GM20431 (cell line): ENCODE measurements at regions not wholly inside any gene's neighbourhood (a gene's known extent, or its start where the extent isn't known, plus 50 kb on each side); places are given as distances from the start of the nearest gene placed in this dataset.

ENCODE experiments used
- in situ Hi-C: fragments of 300-500 bp; cut with MseI, MboI; formaldehyde crosslinking; loops from one replicate; pipeline ENCODE4 v1.15.0; 2020; ENCODE audit warnings: low sequenced_read_pairs; ENCODE audit not compliant: unreplicated experiment

- in situ Hi-C loops = no loop called here
Measured at GRCh38 chr5:61813361-61813760, 481.3 kb downstream of the ZSWIM6 start.

- in situ Hi-C loops = no loop called here
Measured at GRCh38 chr5:61815339-61815738, 483.3 kb downstream of the ZSWIM6 start.

GRCh38 chr5:61816146-61816545, 484.1 kb downstream of the ZSWIM6 start:
- in situ Hi-C loops = no loop called here

- in situ Hi-C loops = no loop called here
Measured at GRCh38 chr5:61816585-61817450, 484.8 kb downstream of the ZSWIM6 start.

GRCh38 chr5:61817472-61818326, 485.6 kb downstream of the ZSWIM6 start:
- in situ Hi-C loops = no loop called here

GRCh38 chr5:61820836-61821235, 485.2 kb upstream of the KIF2A start:
- in situ Hi-C loops = no loop called here

GRCh38 chr5:61821561-61821960, 484.4 kb upstream of the KIF2A start:
- in situ Hi-C loops = no loop called here

GRCh38 chr5:61822584-61822983, 483.4 kb upstream of the KIF2A start:
- in situ Hi-C loops = no loop called here

- in situ Hi-C loops = no loop called here
Measured at GRCh38 chr5:61823065-61823464, 482.9 kb upstream of the KIF2A start.

- in situ Hi-C loops = no loop called here
Measured at GRCh38 chr5:61823781-61824180, 482.2 kb upstream of the KIF2A start.

GRCh38 chr5:61824396-61824795, 481.6 kb upstream of the KIF2A start:
- in situ Hi-C loops = no loop called here

- in situ Hi-C loops = no loop called here
Measured at GRCh38 chr5:61827445-61827975, 478.5 kb upstream of the KIF2A start.

- in situ Hi-C loops = no loop called here
Measured at GRCh38 chr5:61828856-61829255, 477.1 kb upstream of the KIF2A start.

GRCh38 chr5:61831736-61832135, 474.3 kb upstream of the KIF2A start:
- in situ Hi-C loops = no loop called here

- in situ Hi-C loops = no loop called here
Measured at GRCh38 chr5:61837788-61838187, 468.2 kb upstream of the KIF2A start.

- in situ Hi-C loops = no loop called here
Measured at GRCh38 chr5:61840361-61840760, 465.6 kb upstream of the KIF2A start.

GRCh38 chr5:61842840-61843239, 463.2 kb upstream of the KIF2A start:
- in situ Hi-C loops = no loop called here

- in situ Hi-C loops = no loop called here
Measured at GRCh38 chr5:61850696-61851095, 455.3 kb upstream of the KIF2A start.

- in situ Hi-C loops = no loop called here
Measured at GRCh38 chr5:61854531-61854930, 451.5 kb upstream of the KIF2A start.

- in situ Hi-C loops = no loop called here
Measured at GRCh38 chr5:61860978-61861377, 445.0 kb upstream of the KIF2A start.

- in situ Hi-C loops = no loop called here
Measured at GRCh38 chr5:61866930-61867329, 439.1 kb upstream of the KIF2A start.
